GM19035 (cell line): ENCODE measurements at regions not wholly inside any gene's neighbourhood (a gene's known extent, or its start where the extent isn't known, plus 50 kb on each side); places are given as distances from the start of the nearest gene placed in this dataset.
A peak's percentile ranks its signal among the peaks of the same experiment; 100 is the strongest.
"Not testable (repeated sequence)": the region's sequence is repeated elsewhere in the genome, so short reads cannot be mapped to it uniquely, and the experiment has no call there.

Experiments used
- ATAC-seq: cut with Tn5 transposase; IDR thresholded peaks from one replicate; pipeline ENCODE4 v1.9.1; 2021; ENCODE audit not compliant: unreplicated experiment

GRCh38 chr5:34261020-34261419 lies 218.0 kb upstream of the C1QTNF3 start:
- ATAC-seq = not testable (repeated sequence)

GRCh38 chr5:34266151-34266550 lies 223.1 kb upstream of the C1QTNF3 start:
- not testable (repeated sequence) for ATAC-seq

GRCh38 chr5:34296759-34297158 lies 253.7 kb upstream of the C1QTNF3 start:
- not testable (repeated sequence) for ATAC-seq

GRCh38 chr5:34329201-34329600 lies 286.2 kb upstream of the C1QTNF3 start:
- not testable (repeated sequence) for ATAC-seq

GRCh38 chr5:34329611-34330108 lies 286.6 kb upstream of the C1QTNF3 start:
- ATAC-seq = not testable (repeated sequence)

GRCh38 chr5:34331928-34332454 lies 289.0 kb upstream of the C1QTNF3 start:
- not testable (repeated sequence) for ATAC-seq

GRCh38 chr5:34339408-34340001 lies 296.5 kb upstream of the C1QTNF3 start:
- ATAC-seq = not testable (repeated sequence)

GRCh38 chr5:34354440-34354839 lies 301.7 kb upstream of the RAI14 start:
- ATAC-seq = not testable (repeated sequence)

- not testable (repeated sequence) for ATAC-seq
These were observed 284.7 kb upstream of the RAI14 start for GRCh38 chr5:34371417-34371816.

- ATAC-seq = not testable (repeated sequence)
These were observed 284.3 kb upstream of the RAI14 start for GRCh38 chr5:34371817-34372216.

GRCh38 chr5:34372739-34373138 lies 283.4 kb upstream of the RAI14 start:
- not testable (repeated sequence) for ATAC-seq

GRCh38 chr5:34377651-34378050 lies 278.5 kb upstream of the RAI14 start:
- ATAC-seq = not testable (repeated sequence)

GRCh38 chr5:34378498-34378897 lies 277.6 kb upstream of the RAI14 start:
- not testable (repeated sequence) for ATAC-seq

GRCh38 chr5:34388754-34389153 lies 267.4 kb upstream of the RAI14 start:
- ATAC-seq = not testable (repeated sequence)

- ATAC-seq = no peak
These were observed 246.8 kb upstream of the RAI14 start for GRCh38 chr5:34409373-34409772.

- no peak for ATAC-seq
These were observed 245.6 kb upstream of the RAI14 start for GRCh38 chr5:34410411-34411139.

GRCh38 chr5:34411470-34412346 lies 244.4 kb upstream of the RAI14 start:
- no peak for ATAC-seq

GRCh38 chr5:34412736-34413135 lies 243.4 kb upstream of the RAI14 start:
- no peak for ATAC-seq

GRCh38 chr5:34415559-34416198 lies 240.4 kb upstream of the RAI14 start:
- ATAC-seq = peak; percentile 100

GRCh38 chr5:34416501-34417008 lies 239.6 kb upstream of the RAI14 start:
- no peak for ATAC-seq
